ENCODE measurements at regions not wholly inside any gene's neighbourhood (a gene's known extent, or its start where the extent isn't known, plus 50 kb on each side); places are given as distances from the start of the nearest gene placed in this dataset.

DNA sequence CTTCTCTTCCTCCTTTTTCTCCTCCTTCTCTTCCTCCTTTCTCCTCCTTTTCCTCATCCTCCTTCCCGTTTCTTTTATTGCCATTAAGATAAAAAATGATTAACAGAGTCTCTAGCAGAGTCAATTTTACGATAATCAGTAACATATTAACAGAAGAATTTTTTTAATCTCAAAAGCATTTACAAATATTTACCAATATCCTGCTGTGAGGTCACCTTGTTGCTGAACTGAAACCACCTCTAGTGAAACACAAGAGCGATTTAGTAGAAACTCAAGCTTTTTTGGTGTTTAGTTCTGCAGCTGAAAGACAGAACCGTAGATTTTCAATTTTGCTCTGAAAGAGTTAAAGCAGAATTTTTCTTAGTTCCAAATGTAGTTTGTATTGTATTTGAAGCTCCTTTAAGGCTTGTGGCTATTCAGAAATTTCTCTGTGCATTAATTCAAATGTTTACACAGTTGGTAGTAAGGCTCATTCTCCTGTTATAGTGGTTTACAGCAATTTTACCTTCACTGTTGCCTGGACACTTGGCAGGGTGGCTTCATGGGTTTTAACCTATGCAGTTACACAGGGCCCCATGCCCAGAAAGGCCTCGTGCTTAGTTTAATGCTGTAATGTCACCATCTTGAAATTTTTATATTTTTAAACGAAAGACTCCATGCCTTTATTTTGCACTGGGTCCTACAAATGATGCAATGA, 1106.6 kb upstream of the FAM98A start:
- TF ChIP-seq, protein P1, sequence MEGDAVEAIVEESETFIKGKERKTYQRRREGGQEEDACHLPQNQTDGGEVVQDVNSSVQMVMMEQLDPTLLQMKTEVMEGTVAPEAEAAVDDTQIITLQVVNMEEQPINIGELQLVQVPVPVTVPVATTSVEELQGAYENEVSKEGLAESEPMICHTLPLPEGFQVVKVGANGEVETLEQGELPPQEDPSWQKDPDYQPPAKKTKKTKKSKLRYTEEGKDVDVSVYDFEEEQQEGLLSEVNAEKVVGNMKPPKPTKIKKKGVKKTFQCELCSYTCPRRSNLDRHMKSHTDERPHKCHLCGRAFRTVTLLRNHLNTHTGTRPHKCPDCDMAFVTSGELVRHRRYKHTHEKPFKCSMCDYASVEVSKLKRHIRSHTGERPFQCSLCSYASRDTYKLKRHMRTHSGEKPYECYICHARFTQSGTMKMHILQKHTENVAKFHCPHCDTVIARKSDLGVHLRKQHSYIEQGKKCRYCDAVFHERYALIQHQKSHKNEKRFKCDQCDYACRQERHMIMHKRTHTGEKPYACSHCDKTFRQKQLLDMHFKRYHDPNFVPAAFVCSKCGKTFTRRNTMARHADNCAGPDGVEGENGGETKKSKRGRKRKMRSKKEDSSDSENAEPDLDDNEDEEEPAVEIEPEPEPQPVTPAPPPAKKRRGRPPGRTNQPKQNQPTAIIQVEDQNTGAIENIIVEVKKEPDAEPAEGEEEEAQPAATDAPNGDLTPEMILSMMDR (conservative IDR thresholded peaks at IDR 0.05; ENCODE audit: low read depth, low read length), result no peak
- no peak for TF ChIP-seq EZH2 (IDR thresholded peaks at IDR 0.05; ENCODE audit: borderline replicate concordance, low read depth, low read length, poor library complexity, severe bottlenecking)
